GM19397 (cell line): ENCODE measurements at regions not wholly inside any gene's neighbourhood (a gene's known extent, or its start where the extent isn't known, plus 50 kb on each side); places are given as distances from the start of the nearest gene placed in this dataset.

Source experiments
- ATAC-seq: cut with Tn5 transposase; IDR thresholded peaks from one replicate; pipeline ENCODE4 v1.9.1; 2021; ENCODE audit warnings: mild to moderate bottlenecking, moderate library complexity; ENCODE audit not compliant: unreplicated experiment

DNA sequence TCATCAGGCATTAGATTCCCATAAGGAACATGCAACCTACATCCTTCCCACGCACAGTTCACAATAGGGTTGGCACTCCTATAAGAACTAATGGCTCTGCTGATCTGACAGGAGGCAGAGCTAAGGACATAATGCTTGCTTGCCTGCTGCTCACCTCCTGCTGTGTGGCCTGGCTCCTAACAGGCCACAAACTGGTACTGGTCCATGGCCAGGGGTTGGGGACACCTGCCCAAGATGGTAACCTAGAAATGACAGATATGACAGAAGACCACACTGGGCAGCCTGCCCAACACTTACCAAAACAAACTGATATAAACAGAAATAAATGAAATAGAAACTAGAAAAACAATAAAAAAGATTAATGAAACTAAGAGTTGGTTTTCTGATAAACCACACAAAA is 325.6 kb downstream of the SEC23A start:
- ATAC-seq: no peak

DNA sequence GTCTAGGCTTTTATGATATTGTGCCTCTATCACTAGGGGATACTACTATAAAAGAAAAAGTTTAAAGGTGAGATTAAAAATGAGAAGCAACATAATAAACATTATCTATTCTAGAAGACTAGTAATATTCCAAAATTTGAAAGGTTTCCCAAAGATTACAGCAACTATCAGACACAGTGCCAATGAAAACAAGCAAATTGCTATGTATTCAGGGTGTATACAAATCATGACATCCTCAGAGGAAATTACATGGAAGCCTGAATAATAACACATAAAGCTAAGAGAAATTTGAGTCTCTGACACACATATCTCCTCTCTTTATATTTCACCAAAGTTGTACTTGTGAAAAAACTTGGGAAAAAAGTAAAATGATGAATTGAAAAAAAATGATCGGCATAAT is 327.0 kb downstream of the SEC23A start:
- no peak for ATAC-seq

GRCh38 chr14:38774162-38774561 is 328.9 kb downstream of the SEC23A start:
- ATAC-seq: no peak

DNA sequence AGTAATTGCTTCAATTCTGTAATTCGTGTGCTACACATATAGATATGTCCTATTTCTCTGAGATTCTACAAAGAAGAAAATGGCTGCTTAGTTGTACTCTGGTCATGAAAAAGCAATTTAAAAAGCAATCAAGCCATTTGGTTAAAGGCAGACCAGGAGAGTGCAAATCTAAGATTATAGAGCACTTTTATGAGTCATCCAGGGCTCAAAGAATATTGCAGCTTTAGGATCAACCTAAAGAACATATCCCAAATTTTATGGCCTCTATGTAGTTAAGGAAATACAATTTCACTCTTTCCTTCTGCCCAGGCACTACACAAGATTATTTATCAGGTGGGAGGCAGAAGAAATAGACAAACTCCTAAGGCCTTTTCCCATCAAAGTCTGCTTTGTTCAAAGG is 332.8 kb downstream of the SEC23A start:
- ATAC-seq: no peak

DNA sequence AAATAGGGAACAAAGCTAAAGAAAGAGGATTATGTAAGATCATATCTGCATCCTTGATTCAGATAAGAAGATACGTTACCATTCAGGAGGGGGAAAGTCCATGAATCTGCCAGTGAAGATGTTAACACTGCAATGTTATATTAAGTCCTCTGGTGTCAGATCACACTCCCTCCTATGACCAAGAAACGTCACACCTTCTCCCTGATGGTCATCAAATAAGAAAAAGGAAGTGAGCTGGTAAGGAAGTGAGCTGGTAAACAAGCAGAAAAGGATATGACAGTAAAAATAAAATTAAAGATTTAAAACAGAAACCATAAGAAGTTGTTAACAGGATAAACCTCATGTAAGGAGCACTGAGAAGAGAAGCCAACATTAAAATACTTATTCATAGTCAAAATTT is 340.2 kb downstream of the SEC23A start:
- ATAC-seq: no peak

DNA sequence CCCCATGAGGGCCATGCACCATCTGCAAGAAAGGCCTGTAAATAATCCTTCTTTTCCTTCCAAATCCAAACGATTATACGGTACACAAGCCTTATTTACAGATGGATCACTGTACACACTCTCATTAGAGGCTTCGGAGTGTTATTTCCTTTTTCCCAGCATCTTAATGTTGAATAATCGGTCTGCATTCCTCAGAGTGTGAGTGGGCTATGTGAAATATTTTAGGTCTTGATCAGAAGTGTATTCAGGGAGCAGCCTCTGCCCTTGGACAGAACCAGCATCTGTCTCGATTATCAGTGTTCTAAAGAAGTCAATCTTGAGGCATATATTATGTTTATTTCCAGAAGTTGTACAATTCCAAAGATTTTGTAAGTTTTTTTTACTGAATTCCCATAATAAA is 340.6 kb downstream of the SEC23A start:
- no peak for ATAC-seq

DNA sequence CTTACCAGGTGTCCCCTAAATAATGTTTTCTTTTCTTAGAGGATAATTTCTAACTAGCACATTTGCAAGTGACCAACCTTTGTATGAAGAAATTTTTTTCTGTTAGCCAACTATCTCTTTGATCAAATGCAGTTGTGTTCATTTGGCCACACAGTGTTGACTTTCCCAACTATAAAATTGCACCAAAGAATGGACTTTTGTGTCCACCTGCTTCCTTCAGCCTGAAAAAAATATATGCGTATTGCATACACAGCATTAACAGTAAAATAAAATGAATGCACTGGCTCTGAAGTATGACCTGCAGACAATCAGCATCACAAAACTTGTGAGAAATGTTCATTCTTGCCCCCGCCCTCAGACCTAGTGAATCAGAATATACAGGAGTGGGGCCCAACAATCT is 342.0 kb downstream of the SEC23A start:
- no peak for ATAC-seq

DNA sequence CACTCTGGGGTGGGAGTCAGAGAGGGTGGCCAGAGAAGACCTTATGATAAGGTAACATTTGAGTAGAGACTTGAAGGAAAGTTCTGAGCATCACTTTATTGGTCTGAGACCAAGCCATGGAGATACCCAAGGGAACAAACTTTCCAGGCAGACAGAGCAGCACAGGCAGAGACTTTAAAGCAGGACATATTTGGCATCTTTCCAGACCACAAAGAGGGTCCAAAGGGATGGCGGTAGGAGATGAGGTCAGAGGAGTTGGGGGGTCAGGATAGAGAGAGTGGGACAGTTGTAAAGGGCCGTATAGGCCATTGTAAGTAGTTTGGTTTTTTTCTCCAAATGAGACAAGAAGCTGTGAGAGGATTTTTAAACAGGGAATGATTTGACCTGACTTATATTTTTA is 344.4 kb downstream of the SEC23A start:
- no peak for ATAC-seq

DNA sequence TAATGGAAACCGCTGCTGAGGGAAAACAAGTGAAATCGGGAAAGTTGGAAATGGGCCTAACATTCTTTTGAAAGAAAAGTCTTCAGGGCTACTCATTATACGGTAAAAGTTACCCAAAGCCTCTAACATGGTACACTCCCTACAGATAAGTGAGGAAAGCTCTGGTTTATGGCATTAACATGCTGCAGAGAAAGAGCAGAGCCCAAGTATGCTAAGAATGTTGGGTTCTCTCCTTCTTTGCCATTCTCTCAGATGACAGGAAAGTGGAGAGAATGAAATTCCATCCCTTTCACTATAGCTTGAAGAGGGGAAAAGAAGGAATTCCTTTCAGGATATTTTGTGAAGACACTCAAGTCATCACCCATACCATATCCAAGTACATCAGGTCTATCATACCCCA is 348.0 kb downstream of the SEC23A start:
- no peak for ATAC-seq

DNA sequence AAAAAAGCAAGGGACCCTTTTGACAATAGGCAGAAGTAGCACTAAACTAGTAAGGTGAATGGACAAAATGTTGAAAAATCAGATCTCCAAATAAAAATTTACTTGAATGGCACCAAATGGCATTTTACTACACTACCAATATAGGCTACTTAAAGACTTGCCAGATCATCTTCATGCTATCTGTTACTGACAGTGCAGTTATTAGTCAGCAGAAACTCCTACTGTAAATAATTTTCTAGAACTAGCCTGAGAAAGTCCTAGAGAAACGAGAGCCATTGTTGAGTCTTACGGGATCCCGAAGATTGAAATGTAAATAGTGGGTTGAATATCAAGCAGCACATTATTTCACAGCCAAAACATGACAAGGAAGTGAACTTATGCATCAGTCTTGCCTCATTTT is 350.3 kb downstream of the SEC23A start:
- no peak for ATAC-seq

DNA sequence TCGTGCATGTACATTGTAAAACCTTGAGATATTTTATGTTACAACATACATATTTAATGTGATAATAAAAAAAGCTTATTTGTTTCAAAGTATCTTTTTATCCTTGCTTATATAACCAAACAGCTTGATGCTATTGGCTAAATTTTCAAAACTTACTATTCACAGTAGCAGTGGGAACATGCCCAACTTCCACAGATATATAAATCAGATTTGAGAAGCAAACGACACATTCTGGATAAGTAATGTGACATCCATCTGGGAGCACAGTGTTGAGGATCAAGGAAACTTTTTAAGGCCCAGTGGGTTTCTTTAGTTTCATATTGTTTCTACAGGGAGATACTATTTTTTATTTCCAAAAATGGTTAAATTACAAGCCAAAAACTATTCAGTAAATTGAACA is 350.7 kb downstream of the SEC23A start:
- no peak for ATAC-seq

GRCh38 chr14:38751459-38751858 is 351.6 kb downstream of the SEC23A start:
- no peak for ATAC-seq

GRCh38 chr14:38749936-38750335 is 353.1 kb downstream of the SEC23A start:
- no peak for ATAC-seq

GRCh38 chr14:38745861-38746260 is 357.2 kb downstream of the SEC23A start:
- ATAC-seq: no peak

- no peak for ATAC-seq
These were observed 359.0 kb downstream of the SEC23A start for GRCh38 chr14:38743966-38744584.

GRCh38 chr14:38737686-38738407 is 365.2 kb downstream of the SEC23A start:
- ATAC-seq: no peak

GRCh38 chr14:38735005-38735404 is 368.0 kb downstream of the SEC23A start:
- no peak for ATAC-seq

DNA sequence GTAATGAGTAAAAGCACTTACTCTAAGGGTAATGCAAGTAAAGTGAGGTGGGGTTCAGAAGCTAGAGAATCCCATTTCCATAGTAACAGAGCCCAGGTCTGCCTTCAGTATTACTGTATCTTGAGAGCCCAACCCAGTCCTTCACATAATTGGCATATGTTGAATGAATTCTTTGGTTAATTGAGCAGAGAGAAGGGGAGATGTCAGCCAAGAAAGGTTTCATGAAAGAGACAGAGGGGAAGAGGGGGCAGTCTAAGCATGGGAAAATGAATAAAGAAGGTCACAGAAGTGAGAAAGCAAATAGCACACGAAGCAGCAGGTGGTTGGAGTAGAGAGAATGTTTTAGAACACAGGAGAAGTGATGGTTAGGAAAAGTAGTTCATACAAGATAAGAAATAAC is 371.1 kb downstream of the SEC23A start:
- ATAC-seq: no peak

DNA sequence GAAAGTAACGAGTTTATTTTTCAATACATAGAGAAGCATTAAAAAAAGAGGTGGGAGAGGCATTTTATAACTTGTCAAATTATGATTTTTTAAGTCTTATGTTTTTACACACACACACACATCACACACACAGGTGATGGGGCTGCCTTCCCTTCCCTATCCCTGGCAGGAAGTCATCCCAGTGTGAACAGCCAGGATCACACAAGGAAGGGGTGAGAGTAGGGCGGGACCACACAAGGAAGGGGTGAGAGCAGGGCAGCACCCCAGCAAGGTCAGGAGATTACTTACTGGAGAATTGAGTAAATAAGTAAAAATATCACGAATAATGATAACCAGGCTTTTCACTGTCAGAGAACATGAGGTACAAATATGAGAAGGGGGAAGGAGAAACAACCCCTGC is 372.6 kb downstream of the SEC23A start:
- no peak for ATAC-seq

- no peak for ATAC-seq
These were observed 375.3 kb downstream of the SEC23A start for GRCh38 chr14:38727731-38728130.

GRCh38 chr14:38724621-38725020 is 378.4 kb downstream of the SEC23A start:
- no peak for ATAC-seq

DNA sequence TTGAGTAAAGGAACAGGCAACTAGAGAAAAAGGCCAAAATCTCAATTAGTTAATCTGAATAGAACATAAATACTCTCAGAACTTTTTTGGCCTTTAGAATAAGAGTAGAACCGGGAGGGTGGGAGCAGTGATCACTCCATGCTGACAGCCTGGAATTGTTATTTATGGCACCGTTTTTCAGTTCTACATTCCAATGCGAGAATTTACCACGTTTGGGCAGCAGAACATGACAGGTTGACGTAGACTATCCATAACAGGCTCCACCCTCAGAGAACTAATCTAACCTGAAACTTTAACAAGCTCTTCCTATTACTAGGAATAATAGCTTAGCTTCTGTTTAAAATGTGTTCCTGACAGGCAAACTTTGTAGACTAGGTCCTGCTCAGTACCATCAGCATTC is 379.1 kb downstream of the SEC23A start:
- no peak for ATAC-seq

GRCh38 chr14:38723277-38723676 is 379.8 kb downstream of the SEC23A start:
- no peak for ATAC-seq
